Mammary epithelial cell (primary cell): ENCODE measurements at regions not wholly inside any gene's neighbourhood (a gene's known extent, or its start where the extent isn't known, plus 50 kb on each side); places are given as distances from the start of the nearest gene placed in this dataset.

Source experiments
- CTCF ChIP-seq, 2 donors: IDR thresholded peaks in 1 of 2; conservative IDR thresholded peaks in 1 of 2; 2 replicates each; pipeline ENCODE4 v1.5.1; 2011 to 2012; ENCODE audit warnings: inconsistent platforms in 2 of 2, low read length in 2 of 2, mild to moderate bottlenecking in 2 of 2, control low read depth in 1 of 2, low read depth in 1 of 2; ENCODE audit not compliant: insufficient read depth in 1 of 2; ENCODE audit errors: extremely low read depth in 1 of 2
- EZH2 ChIP-seq: IDR thresholded peaks from 2 replicates; pipeline ENCODE4 v1.6.1; 2012; ENCODE audit warnings: low read length, inconsistent platforms, borderline replicate concordance

GRCh38 chr9:7921545-7922197, 122.1 kb upstream of the DMAC1 start:
- TF ChIP-seq CTCF (conservative IDR thresholded peaks at IDR 0.05 in 1 of 2, IDR thresholded peaks at IDR 0.05 in 1 of 2; ENCODE audit: extremely low read depth in 1 of 2, insufficient read depth in 1 of 2, low read depth in 1 of 2, low read length in 2 of 2), result no peak
- no peak for TF ChIP-seq EZH2
